Neural progenitor cell (in vitro differentiated cells): ENCODE measurements at regions not wholly inside any gene's neighbourhood (a gene's known extent, or its start where the extent isn't known, plus 50 kb on each side); places are given as distances from the start of the nearest gene placed in this dataset.

ENCODE experiments used
- DNase-seq: peaks from one replicate; pipeline ENCODE4 v3.0.0-alpha.2; 2016; ENCODE audit warnings: low spot score
- H2AFZ ChIP-seq: fragments of 200-600 bp; sonication (generic); replicated peaks from 2 replicates; pipeline ENCODE4 v1.6.1; 2016; ENCODE audit warnings: antibody characterized with exemption
- H3F3A ChIP-seq: fragments of 200-600 bp; sonication (generic); 2 replicates; pipeline ENCODE4 v1.6.1; 2016; ENCODE audit warnings: antibody characterized with exemption, low read depth
- H3K27ac ChIP-seq: fragments of 200-600 bp; sonication (generic); 2 replicates; pipeline ENCODE4 v1.5.1; 2016; ENCODE audit warnings: mild to moderate bottlenecking
- H3K27me3 ChIP-seq: fragments of 200-600 bp; sonication (generic); 2 replicates; pipeline ENCODE4 v1.6.1; 2016; ENCODE audit warnings: mild to moderate bottlenecking, moderate library complexity
- H3K36me3 ChIP-seq: fragments of 200-600 bp; sonication (generic); 2 replicates; pipeline ENCODE4 v1.5.1; 2016
- H3K4me1 ChIP-seq: fragments of 200-600 bp; sonication (generic); 2 replicates; pipeline ENCODE4 v1.6.1; 2016; ENCODE audit warnings: mixed run types
- H3K4me2 ChIP-seq: fragments of 200-600 bp; sonication (generic); 2 replicates; pipeline ENCODE4 v1.6.1; 2016
- H3K4me3 ChIP-seq: fragments of 200-600 bp; sonication (generic); 2 replicates; pipeline ENCODE4 v1.5.1; 2016
- H3K79me2 ChIP-seq: fragments of 200-600 bp; sonication (generic); 2 replicates; pipeline ENCODE4 v1.6.1; 2016; ENCODE audit warnings: low read depth
- H3K9ac ChIP-seq: fragments of 200-600 bp; sonication (generic); 2 replicates; pipeline ENCODE4 v1.6.1; 2016
- H3K9me3 ChIP-seq: fragments of 200-600 bp; sonication (generic); 2 replicates; pipeline ENCODE4 v1.5.1; 2016; ENCODE audit warnings: low read depth
- H4K20me1 ChIP-seq: fragments of 200-600 bp; sonication (generic); 2 replicates; pipeline ENCODE4 v1.6.1; 2016; ENCODE audit warnings: low read depth
- H3K27ac Mint-ChIP-seq: 3 replicates; pipeline ENCODE4 v1.8.0; 2021; ENCODE audit warnings: mixed read lengths
- H3K27me3 Mint-ChIP-seq: 2 replicates; pipeline ENCODE4 v1.8.0; 2022; ENCODE audit warnings: low read depth, mild to moderate bottlenecking, inconsistent platforms, moderate library complexity, mixed read lengths; ENCODE audit not compliant: insufficient read depth
- H3K36me3 Mint-ChIP-seq: 3 replicates; pipeline ENCODE4 v1.8.0; 2021; ENCODE audit warnings: mixed read lengths
- H3K4me1 Mint-ChIP-seq: 3 replicates; pipeline ENCODE4 v1.8.0; 2021; ENCODE audit warnings: mixed read lengths
- H3K4me3 Mint-ChIP-seq: 3 replicates; pipeline ENCODE4 v1.8.0; 2021; ENCODE audit warnings: mild to moderate bottlenecking, moderate library complexity, mixed read lengths
- H3K9me3 Mint-ChIP-seq: 3 replicates; pipeline ENCODE4 v1.8.0; 2020; ENCODE audit warnings: mixed read lengths
- EZH2 ChIP-seq: fragments of 200-600 bp; sonication (generic); IDR thresholded peaks from 2 replicates; pipeline ENCODE4 v1.6.1; 2017; ENCODE audit warnings: antibody characterized with exemption, mild to moderate bottlenecking, moderate library complexity
- EZH2phosphoT487 ChIP-seq: fragments of 200-600 bp; sonication (generic); IDR thresholded peaks from 2 replicates; pipeline ENCODE4 v1.6.1; 2017; ENCODE audit warnings: antibody characterized with exemption
- TF ChIP-seq, protein P1 (sequence below): fragments of 200-600 bp; sonication (generic); IDR thresholded peaks from 2 replicates; pipeline ENCODE4 v1.5.1; 2017; ENCODE audit warnings: antibody characterized with exemption, mild to moderate bottlenecking

DNA sequence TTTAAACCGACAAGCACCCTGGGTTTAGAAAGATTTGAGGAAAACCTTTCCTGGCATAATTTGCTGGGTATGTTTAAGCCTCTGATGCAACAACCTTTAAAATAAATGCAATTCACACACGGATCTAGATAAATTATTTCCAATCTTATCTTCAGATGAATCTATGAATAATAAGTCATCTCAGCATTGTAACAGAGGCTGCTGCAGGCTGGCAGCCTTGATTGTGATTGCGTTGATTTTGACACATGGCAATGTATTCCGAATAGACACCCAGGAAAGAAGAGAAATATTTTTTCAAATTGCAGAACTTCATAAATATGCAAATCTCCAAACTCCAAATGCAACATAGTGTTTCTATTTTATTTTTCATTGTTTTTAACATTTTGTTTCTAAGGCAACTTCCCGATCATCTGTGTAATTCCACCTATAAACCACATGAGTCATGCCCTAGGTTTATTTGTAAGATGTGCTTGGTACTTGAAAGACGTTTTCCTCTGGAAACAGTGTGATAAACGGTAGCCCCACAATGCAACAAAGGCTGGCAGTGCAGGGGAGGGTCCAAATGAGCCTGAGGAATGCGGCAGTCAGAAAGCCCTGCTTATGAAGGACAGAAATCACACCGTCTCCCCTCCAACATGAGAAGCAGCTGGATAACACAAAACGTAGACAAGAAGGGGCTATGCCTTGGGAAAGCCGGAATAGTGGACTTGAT lies 359.0 kb downstream of the BRD1 start:
- H3K27me3 Mint-ChIP-seq = peaks cover 13% of the 10 kb centered on the region
- H3K27ac ChIP-seq = no peak overlapping the region
- no peak for DNase-seq
- peaks cover 12% of the 10 kb centered on the region for H3K4me1 ChIP-seq
- H3K27ac Mint-ChIP-seq = peak overlapping the region; percentile 87
- H4K20me1 ChIP-seq = no peaks in the 10 kb centered on the region
- no peaks in the 10 kb centered on the region for H3F3A ChIP-seq
- H3K4me3 ChIP-seq = no peak overlapping the region
- peaks cover 26% of the 10 kb centered on the region for H3K4me1 Mint-ChIP-seq
- H3K9me3 ChIP-seq = no peaks in the 10 kb centered on the region
- no peaks in the 10 kb centered on the region for H3K79me2 ChIP-seq
- no peaks in the 10 kb centered on the region for H3K36me3 Mint-ChIP-seq
- H3K9ac ChIP-seq = no peak overlapping the region
- no peak overlapping the region for H3K4me2 ChIP-seq
- TF ChIP-seq EZH2 = no peak
- no peak for TF ChIP-seq EZH2phosphoT487
- TF ChIP-seq, protein P1, sequence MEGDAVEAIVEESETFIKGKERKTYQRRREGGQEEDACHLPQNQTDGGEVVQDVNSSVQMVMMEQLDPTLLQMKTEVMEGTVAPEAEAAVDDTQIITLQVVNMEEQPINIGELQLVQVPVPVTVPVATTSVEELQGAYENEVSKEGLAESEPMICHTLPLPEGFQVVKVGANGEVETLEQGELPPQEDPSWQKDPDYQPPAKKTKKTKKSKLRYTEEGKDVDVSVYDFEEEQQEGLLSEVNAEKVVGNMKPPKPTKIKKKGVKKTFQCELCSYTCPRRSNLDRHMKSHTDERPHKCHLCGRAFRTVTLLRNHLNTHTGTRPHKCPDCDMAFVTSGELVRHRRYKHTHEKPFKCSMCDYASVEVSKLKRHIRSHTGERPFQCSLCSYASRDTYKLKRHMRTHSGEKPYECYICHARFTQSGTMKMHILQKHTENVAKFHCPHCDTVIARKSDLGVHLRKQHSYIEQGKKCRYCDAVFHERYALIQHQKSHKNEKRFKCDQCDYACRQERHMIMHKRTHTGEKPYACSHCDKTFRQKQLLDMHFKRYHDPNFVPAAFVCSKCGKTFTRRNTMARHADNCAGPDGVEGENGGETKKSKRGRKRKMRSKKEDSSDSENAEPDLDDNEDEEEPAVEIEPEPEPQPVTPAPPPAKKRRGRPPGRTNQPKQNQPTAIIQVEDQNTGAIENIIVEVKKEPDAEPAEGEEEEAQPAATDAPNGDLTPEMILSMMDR = no peak
- no peaks in the 10 kb centered on the region for H3K36me3 ChIP-seq
- peak overlapping the region; percentile 31 for H3K4me3 Mint-ChIP-seq
- H3K27me3 ChIP-seq = no peaks in the 10 kb centered on the region
- H3K9me3 Mint-ChIP-seq = no peaks in the 10 kb centered on the region
- H2AFZ ChIP-seq = no peak overlapping the region

DNA sequence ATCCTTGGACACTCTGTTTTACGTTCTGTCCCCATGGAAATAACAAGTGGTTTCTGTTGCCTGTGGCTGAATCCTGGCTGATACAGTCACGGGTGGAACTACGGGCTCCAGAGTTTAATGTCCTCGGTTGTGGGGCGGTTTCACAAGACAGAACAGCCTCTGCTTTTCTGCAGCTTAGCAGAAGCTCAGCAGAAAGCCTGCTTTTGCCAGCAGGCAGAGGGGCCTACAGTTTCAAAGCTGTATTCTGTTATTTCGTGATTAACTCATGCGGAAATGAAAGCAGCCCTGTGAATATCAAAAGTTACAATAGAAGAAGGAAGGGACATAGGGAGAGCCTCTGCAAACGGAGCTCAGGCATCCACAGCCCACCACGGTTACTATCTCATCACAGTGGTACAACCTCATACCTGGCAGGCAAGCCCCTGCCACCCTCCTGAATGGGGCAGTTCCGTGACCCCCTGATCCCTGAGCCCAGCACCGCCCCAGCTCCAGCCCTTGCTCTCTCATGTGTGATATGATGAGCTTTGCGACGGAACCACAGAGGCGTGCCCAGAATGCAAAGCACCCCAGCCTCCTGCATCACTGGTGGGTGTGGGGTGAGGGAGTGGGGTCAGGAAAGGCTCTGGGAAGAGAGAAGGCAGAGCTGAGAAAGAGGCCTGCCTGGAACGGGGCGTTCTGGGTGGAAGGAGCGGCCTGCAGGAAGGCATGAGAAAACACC lies 360.6 kb downstream of the BRD1 start:
- Mint-ChIP-seq H3K27me3 (peaks cover 15% of the 10 kb centered on the region), H3K27ac (peak overlapping the region; percentile 97), H3K9me3 (no peaks in the 10 kb centered on the region), H3K4me1 (peaks cover 32% of the 10 kb centered on the region), H3K36me3 (no peaks in the 10 kb centered on the region), H3K4me3 (peak overlapping the region; percentile 13)
- Histone ChIP-seq H3K4me1 (peaks cover 12% of the 10 kb centered on the region), H3K9me3 (no peaks in the 10 kb centered on the region), H3K27ac (no peak overlapping the region), H3K4me2 (peak overlapping the region; percentile 45), H3K4me3 (no peak overlapping the region), H3K36me3 (no peaks in the 10 kb centered on the region), H2AFZ (peak overlapping the region; percentile 28), H3K27me3 (no peaks in the 10 kb centered on the region), H3K79me2 (no peaks in the 10 kb centered on the region), H3F3A (no peaks in the 10 kb centered on the region), H4K20me1 (no peaks in the 10 kb centered on the region), H3K9ac (no peak overlapping the region)
- DNase-seq = no peak
- no peak for TF ChIP-seq EZH2phosphoT487
- TF ChIP-seq EZH2 = no peak
- TF ChIP-seq, protein P1 = no peak

DNA sequence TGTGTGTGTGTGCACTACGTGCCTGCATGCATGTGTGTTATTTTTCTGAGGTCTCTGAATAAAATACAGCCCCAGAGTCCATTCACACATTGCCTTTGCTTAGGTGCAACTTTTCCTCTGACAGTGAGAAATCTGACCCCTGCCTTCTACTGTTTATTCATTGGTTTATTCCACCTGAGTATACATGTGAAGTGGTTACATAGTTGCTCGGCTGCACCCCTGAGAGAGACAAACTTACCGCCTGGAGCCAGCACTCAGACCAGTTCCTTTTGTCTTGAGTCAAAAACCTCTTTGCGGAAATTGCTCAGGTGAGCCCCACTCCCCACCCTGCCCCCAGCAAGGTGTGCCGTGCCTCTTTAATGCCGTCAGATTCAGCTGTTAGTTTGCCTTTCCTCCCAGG lies 363.6 kb downstream of the BRD1 start:
- Mint-ChIP-seq H3K36me3 (no peaks in the 10 kb centered on the region), H3K27me3 (peaks cover 12% of the 10 kb centered on the region), H3K4me1 (peaks cover 41% of the 10 kb centered on the region), H3K4me3 (no peak overlapping the region), H3K9me3 (no peaks in the 10 kb centered on the region), H3K27ac (no peak overlapping the region)
- Histone ChIP-seq H3F3A (no peaks in the 10 kb centered on the region), H3K79me2 (no peaks in the 10 kb centered on the region), H3K9me3 (no peaks in the 10 kb centered on the region), H4K20me1 (no peaks in the 10 kb centered on the region), H3K27me3 (no peaks in the 10 kb centered on the region), H3K27ac (no peak overlapping the region), H3K9ac (no peak overlapping the region), H3K36me3 (no peaks in the 10 kb centered on the region), H3K4me2 (no peak overlapping the region), H3K4me3 (no peak overlapping the region), H3K4me1 (peaks cover 26% of the 10 kb centered on the region), H2AFZ (no peak overlapping the region)
- TF ChIP-seq EZH2 (no peak), EZH2phosphoT487 (no peak)
- TF ChIP-seq, protein P1 = no peak
- DNase-seq = no peak
